Neural crest cell (in vitro differentiated cells): ENCODE measurements at regions not wholly inside any gene's neighbourhood (a gene's known extent, or its start where the extent isn't known, plus 50 kb on each side); places are given as distances from the start of the nearest gene placed in this dataset.

ENCODE experiments used
- DNase-seq: peaks from one replicate; pipeline ENCODE4 v3.0.0; 2021; ENCODE audit warnings: low read depth, mixed read lengths, low spot score
- H3K27ac Mint-ChIP-seq: one replicate; pipeline ENCODE4 v1.8.0; 2021; ENCODE audit warnings: mild to moderate bottlenecking, mixed read lengths; ENCODE audit not compliant: unreplicated experiment
- H3K27me3 Mint-ChIP-seq: 2 replicates; pipeline ENCODE4 v1.8.0; 2021; ENCODE audit warnings: low read depth, mild to moderate bottlenecking, mixed read lengths
- H3K36me3 Mint-ChIP-seq: 2 replicates; pipeline ENCODE4 v1.8.0; 2021; ENCODE audit warnings: low read depth, mild to moderate bottlenecking, mixed read lengths
- H3K4me1 Mint-ChIP-seq: 2 replicates; pipeline ENCODE4 v1.8.0; 2021; ENCODE audit warnings: mixed read lengths
- H3K4me3 Mint-ChIP-seq: one replicate; pipeline ENCODE4 v1.8.0; 2021; ENCODE audit warnings: mild to moderate bottlenecking, mixed read lengths
- H3K9me3 Mint-ChIP-seq: 2 replicates; pipeline ENCODE4 v1.8.0; 2021; ENCODE audit warnings: mixed read lengths
- TF ChIP-seq, protein P1 (sequence below): fragments of 200-600 bp; sonication (generic); conservative IDR thresholded peaks from 2 replicates; pipeline ENCODE4 v1.5.0; 2021; ENCODE audit warnings: antibody characterized with exemption, mild to moderate bottlenecking

DNA sequence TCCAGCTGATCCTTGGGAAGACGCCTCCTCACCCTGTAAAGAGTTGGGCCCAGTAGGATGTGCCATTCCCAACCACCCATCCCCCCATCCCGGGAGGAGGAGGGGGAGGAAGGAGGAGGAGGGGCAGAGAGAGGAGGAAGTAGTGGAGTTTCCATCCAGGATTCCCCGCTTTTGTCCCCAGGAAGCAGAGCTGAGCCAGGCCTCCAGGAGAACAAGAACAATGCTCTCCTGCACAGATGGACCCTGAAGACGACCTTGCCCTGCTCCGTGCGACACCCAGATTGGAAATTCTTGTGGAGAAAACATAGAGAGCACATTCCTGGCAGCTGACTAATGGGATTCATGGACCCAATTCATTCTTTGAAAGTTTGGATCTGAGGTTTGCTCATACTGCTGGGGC is 132.3 kb upstream of the CRY1 start:
- Mint-ChIP-seq H3K4me3 (no peak overlapping the region), H3K4me1 (peaks cover 4% of the 10 kb centered on the region), H3K36me3 (no peaks in the 10 kb centered on the region), H3K27me3 (peaks cover 27% of the 10 kb centered on the region), H3K9me3 (no peaks in the 10 kb centered on the region), H3K27ac (peak overlapping the region; percentile 8)
- TF ChIP-seq, protein P1, sequence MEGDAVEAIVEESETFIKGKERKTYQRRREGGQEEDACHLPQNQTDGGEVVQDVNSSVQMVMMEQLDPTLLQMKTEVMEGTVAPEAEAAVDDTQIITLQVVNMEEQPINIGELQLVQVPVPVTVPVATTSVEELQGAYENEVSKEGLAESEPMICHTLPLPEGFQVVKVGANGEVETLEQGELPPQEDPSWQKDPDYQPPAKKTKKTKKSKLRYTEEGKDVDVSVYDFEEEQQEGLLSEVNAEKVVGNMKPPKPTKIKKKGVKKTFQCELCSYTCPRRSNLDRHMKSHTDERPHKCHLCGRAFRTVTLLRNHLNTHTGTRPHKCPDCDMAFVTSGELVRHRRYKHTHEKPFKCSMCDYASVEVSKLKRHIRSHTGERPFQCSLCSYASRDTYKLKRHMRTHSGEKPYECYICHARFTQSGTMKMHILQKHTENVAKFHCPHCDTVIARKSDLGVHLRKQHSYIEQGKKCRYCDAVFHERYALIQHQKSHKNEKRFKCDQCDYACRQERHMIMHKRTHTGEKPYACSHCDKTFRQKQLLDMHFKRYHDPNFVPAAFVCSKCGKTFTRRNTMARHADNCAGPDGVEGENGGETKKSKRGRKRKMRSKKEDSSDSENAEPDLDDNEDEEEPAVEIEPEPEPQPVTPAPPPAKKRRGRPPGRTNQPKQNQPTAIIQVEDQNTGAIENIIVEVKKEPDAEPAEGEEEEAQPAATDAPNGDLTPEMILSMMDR, result no peak
- no peak for DNase-seq

DNA sequence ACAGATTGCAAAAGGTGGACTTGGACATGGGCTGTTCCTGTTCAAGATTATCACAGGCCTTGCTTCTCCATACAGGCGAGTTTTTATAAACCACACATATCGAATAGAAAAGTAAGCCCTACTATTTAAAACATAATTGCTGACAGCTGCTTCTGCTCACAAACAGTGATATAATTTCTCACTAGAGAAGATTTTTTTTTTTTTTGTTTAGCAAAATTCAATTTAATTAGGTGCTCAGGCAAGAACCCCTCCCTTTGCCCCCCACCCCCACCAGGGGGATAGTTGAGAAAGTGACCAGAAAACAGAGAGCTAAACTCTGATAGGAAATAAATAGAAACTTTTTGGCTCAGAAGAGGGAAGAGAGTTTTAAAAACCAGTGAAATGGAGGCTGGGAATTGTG is 132.8 kb upstream of the CRY1 start:
- TF ChIP-seq, protein P1, result no peak
- no peak for DNase-seq
- H3K36me3 Mint-ChIP-seq, result no peaks in the 10 kb centered on the region
- H3K27me3 Mint-ChIP-seq, result peaks cover 24% of the 10 kb centered on the region
- H3K27ac Mint-ChIP-seq, result peak overlapping the region; percentile 8
- no peak overlapping the region for H3K4me3 Mint-ChIP-seq
- H3K4me1 Mint-ChIP-seq, result peaks cover 4% of the 10 kb centered on the region
- no peaks in the 10 kb centered on the region for H3K9me3 Mint-ChIP-seq

DNA sequence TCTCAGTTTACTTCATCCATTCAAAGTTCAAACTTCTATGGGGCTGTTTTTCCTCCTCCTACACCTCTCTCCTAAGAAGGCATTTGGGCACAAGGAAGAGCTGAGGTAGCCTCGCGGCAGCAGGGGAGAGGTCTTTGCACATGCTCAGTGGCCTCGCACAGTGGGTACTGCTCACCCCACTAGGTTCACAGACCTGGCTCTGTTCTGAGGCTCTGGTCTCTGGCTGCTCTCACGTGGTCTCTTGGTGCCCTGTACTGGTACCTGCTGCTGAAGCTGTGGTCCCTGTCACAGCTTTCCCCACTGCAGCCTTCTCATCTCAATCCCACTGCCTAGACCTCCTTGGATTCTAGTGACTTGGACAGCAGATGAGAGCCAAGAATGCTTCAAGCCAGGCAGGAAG is 134.7 kb upstream of the CRY1 start:
- no peak overlapping the region for H3K27ac Mint-ChIP-seq
- no peak overlapping the region for H3K4me3 Mint-ChIP-seq
- H3K4me1 Mint-ChIP-seq, result peaks cover 4% of the 10 kb centered on the region
- H3K27me3 Mint-ChIP-seq, result peaks cover 9% of the 10 kb centered on the region
- no peaks in the 10 kb centered on the region for H3K36me3 Mint-ChIP-seq
- TF ChIP-seq, protein P1, result no peak
- H3K9me3 Mint-ChIP-seq, result no peaks in the 10 kb centered on the region
- DNase-seq, result no peak

DNA sequence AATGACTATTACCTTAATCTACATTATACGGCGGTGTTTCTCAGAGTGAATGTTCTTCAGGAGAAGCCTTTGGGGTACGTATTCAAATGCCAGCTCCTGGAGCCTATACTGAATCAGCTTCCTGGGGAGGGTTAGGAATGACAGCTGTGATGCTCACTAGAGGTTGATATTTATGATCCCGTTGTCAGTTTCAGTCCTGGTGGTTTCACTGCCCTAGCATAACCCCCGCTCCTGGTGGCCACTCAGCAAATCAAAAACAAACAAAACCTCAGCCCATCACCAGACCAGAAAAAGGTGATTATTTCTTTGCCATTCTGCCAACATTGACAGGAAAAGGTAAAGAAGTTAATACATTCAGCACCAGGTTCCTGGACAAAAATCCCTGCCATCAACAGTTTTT is 136.5 kb upstream of the CRY1 start:
- Mint-ChIP-seq H3K36me3 (no peaks in the 10 kb centered on the region), H3K9me3 (no peaks in the 10 kb centered on the region)
- TF ChIP-seq, protein P1, result no peak

DNA sequence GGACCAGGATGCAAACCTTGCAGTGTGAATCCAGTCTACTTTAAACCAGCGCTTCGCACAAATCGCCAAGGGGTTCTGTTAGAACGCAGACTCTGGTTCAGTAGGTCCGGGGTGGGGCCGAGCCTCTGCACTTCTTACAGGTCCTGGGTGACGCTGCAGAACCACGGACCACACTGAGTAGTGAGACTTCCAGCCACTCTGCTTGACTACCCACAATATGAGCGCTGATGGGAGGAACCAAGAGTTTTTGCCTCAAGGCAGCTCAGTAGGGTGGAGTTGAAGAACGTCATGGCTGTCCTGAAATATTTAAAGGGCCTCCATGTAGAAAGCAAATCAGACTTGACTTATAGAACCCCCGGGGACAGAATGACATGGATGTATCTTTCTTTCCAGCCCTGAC is 138.0 kb upstream of the CRY1 start:
- no peak overlapping the region for H3K27ac Mint-ChIP-seq
- peaks cover 11% of the 10 kb centered on the region for H3K27me3 Mint-ChIP-seq
- no peak overlapping the region for H3K4me3 Mint-ChIP-seq
- no peaks in the 10 kb centered on the region for H3K9me3 Mint-ChIP-seq
- no peaks in the 10 kb centered on the region for H3K36me3 Mint-ChIP-seq
- DNase-seq, result no peak
- peaks cover 4% of the 10 kb centered on the region for H3K4me1 Mint-ChIP-seq
- TF ChIP-seq, protein P1, result no peak

More for the DNA sequence above, 136.5 kb upstream of the CRY1 start:
- Mint-ChIP-seq H3K4me3 (no peak overlapping the region), H3K27ac (no peak overlapping the region), H3K4me1 (peaks cover 8% of the 10 kb centered on the region), H3K27me3 (peaks cover 6% of the 10 kb centered on the region)
- no peak for DNase-seq

DNA sequence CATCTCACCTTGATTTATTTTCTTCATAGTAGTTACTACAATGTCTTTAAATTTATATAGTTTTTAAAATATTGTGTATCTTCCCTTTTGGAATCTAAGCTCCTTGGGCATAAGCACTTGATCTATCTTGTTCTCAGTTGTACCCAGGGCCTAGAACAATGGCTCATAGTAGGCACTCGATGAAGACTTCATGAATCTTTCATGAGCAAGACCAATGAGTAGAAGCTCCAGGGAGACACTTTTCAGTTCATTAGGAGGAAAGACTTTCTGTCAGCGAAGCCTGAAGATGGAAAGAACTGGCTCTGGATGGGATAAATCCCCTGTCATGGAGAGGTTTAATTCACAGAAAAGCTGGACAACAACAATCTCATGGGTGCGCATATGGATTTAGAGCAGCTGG is 140.2 kb upstream of the CRY1 start:
- H3K4me3 Mint-ChIP-seq, result no peak overlapping the region
- H3K9me3 Mint-ChIP-seq, result no peaks in the 10 kb centered on the region
- H3K27ac Mint-ChIP-seq, result no peak overlapping the region
- H3K4me1 Mint-ChIP-seq, result peaks cover 4% of the 10 kb centered on the region
- H3K27me3 Mint-ChIP-seq, result peaks cover 21% of the 10 kb centered on the region
- no peaks in the 10 kb centered on the region for H3K36me3 Mint-ChIP-seq
- no peak for DNase-seq
- TF ChIP-seq, protein P1, result no peak
